ENCODE measurements at regions not wholly inside any gene's neighbourhood (a gene's known extent, or its start where the extent isn't known, plus 50 kb on each side); places are given as distances from the start of the nearest gene placed in this dataset.
A peak's percentile ranks its signal among the peaks of the same experiment; 100 is the strongest.

DNA sequence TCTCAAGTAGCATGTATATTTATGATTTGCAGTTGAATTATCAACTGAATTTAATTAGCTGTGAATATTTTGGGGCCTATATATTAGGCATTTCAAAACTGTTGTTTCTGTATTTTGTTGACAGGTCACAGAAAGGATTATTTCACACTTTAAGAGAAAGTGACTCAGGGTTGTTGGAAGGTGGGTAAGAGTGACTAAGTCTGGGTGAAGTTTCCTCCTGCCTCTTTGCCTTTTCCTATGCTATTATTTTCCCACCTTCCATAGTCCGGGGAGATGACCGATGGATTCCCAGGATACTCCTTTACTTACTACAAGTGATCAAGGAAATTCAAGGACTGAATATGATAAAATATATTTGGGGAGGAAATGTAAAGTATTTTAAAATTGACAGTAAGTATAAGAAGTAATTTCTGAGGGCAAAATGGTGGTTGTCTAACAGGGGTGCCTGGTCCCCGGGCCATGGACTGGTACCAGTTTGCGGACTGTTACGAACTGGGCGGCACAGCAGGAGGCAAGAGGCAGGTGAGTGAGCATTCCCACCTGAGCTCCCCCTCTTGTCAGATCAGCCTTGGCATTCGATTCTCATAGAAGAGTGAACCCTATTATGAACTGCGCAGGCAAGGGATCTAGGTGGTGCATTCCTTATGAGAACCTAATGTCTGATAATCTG, 175.5 kb upstream of the GPRIN3 start:
- no peak for TF ChIP-seq POLR2A (IDR thresholded peaks at IDR 0.05)
- TF ChIP-seq, protein P1, sequence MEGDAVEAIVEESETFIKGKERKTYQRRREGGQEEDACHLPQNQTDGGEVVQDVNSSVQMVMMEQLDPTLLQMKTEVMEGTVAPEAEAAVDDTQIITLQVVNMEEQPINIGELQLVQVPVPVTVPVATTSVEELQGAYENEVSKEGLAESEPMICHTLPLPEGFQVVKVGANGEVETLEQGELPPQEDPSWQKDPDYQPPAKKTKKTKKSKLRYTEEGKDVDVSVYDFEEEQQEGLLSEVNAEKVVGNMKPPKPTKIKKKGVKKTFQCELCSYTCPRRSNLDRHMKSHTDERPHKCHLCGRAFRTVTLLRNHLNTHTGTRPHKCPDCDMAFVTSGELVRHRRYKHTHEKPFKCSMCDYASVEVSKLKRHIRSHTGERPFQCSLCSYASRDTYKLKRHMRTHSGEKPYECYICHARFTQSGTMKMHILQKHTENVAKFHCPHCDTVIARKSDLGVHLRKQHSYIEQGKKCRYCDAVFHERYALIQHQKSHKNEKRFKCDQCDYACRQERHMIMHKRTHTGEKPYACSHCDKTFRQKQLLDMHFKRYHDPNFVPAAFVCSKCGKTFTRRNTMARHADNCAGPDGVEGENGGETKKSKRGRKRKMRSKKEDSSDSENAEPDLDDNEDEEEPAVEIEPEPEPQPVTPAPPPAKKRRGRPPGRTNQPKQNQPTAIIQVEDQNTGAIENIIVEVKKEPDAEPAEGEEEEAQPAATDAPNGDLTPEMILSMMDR (IDR thresholded peaks at IDR 0.05): no peak
- WGBS, 2 donors: 92 to 95% methylated on average over 8 of the region's 8 CpGs
- Histone ChIP-seq H3K4me3 (replicated peaks in 1 of 3) (no peak overlapping the region), H3K9me3 (no peaks in the 10 kb centered on the region), H3K4me1 (no peaks in the 10 kb centered on the region), H3K36me3 (no peaks in the 10 kb centered on the region), H3K27ac (no peak overlapping the region), H3K27me3 (no peaks in the 10 kb centered on the region)
- DNase-seq: no peak
- intact Hi-C loops (cut with DNase I): no loop called here

DNA sequence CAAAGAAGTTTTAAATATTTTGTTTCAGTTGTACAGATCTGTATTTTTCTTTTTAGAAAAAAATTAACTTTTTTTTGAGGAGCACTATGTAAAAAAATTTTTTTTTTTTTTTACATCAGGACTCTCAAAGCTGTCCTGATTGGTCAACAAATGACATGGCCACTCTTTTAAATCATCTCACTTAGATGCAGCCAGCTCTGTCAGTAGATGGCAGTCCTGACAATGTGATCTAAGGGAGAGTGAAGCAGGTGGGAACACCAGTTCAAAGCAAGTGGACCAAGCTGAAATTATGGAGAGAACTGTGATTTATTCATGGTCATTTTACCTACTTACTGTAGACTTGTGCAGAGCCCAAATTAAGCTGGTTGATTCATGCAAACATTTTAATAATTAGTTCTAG, 174.7 kb upstream of the GPRIN3 start:
- Histone ChIP-seq H3K9me3 (no peaks in the 10 kb centered on the region), H3K4me1 (no peaks in the 10 kb centered on the region), H3K4me3 (replicated peaks in 1 of 3) (no peak overlapping the region), H3K27me3 (no peaks in the 10 kb centered on the region), H3K27ac (no peak overlapping the region), H3K36me3 (no peaks in the 10 kb centered on the region)
- intact Hi-C loops (cut with DNase I): no loop called here
- peak in 1 of 2 donors; percentile 17 for DNase-seq
- no peak for TF ChIP-seq POLR2A (IDR thresholded peaks at IDR 0.05)
- TF ChIP-seq, protein P1 (IDR thresholded peaks at IDR 0.05): peak in 2 of 6 experiments; percentile 12 to 28

DNA sequence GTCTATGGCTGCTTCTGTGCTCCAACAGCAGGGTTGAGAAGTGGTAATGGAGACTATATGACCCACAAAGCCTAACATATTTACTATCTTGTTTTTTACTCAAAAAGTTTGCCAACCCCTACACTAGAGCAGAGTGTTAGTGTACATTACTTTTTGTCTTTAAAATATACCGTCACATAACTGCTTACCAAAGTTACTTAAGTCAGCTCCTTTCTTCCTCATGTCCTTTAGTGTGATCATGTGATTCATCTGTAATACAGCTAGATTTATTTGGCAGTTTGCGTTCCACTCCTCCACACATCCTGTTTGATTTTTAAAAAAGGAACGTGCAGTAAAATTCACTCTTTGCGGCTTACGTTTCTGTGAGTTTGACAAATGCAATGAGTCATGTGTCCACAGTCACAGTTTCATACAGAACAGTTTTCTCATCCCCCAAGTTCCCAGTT, 162.4 kb upstream of the GPRIN3 start:
- TF ChIP-seq, protein P1 (IDR thresholded peaks at IDR 0.05): no peak
- TF ChIP-seq POLR2A (IDR thresholded peaks at IDR 0.05): no peak
- no peak for DNase-seq
- Histone ChIP-seq H3K4me3 (replicated peaks in 1 of 3) (no peak overlapping the region), H3K27ac (no peak overlapping the region), H3K9me3 (no peaks in the 10 kb centered on the region), H3K4me1 (no peaks in the 10 kb centered on the region), H3K27me3 (no peaks in the 10 kb centered on the region), H3K36me3 (no peaks in the 10 kb centered on the region)
- intact Hi-C loops (cut with DNase I): no loop called here
- 67 to 71% methylated on average over 5 of the region's 5 CpGs for WGBS, 2 donors

DNA sequence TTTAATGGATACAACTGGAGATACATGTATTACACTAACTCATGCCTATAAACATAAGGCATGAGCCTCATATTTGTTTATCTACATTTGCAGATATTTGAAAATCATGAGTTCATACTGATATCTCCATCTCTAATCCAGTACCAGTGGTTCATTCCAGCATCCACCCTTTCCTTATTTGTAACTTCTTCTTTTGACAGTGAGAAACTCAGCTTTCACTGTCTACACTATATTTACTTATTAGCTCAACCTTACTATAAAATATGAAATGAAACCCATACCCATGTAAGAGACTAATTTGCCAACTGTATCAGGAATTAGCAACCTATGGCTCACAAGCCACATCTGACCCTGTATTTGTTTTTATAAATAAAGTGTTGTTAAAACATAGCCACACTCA, 161.9 kb upstream of the GPRIN3 start:
- Histone ChIP-seq H3K27ac (no peak overlapping the region), H3K9me3 (no peaks in the 10 kb centered on the region), H3K4me1 (no peaks in the 10 kb centered on the region), H3K4me3 (replicated peaks in 1 of 3) (no peak overlapping the region), H3K36me3 (no peaks in the 10 kb centered on the region), H3K27me3 (no peaks in the 10 kb centered on the region)
- TF ChIP-seq POLR2A (IDR thresholded peaks at IDR 0.05): no peak
- TF ChIP-seq, protein P1 (IDR thresholded peaks at IDR 0.05): no peak
- DNase-seq: no peak
- intact Hi-C loops (cut with DNase I): no loop called here

DNA sequence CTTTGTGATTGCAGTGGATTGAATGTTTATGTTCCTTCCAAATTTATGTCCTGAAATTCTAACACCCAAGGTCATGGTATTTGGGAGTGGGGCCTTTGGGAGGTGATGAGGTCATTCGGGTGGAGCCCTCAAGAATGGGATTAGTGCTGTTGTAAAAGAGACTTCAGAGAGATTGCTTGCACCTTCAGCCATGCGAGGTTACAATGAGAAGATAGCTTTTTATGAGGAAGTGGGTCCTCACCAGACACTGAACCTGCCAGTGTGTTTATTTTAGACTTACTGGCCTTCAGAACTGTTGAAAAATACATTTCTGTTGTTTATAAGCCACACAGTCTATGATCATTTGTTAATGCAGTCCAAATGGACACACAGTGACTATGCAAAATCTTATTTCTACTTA, 161.0 kb upstream of the GPRIN3 start:
- Histone ChIP-seq H3K9me3 (no peaks in the 10 kb centered on the region), H3K27ac (no peak overlapping the region), H3K4me1 (no peaks in the 10 kb centered on the region), H3K36me3 (no peaks in the 10 kb centered on the region), H3K27me3 (no peaks in the 10 kb centered on the region), H3K4me3 (replicated peaks in 1 of 3) (no peak overlapping the region)
- intact Hi-C loops (cut with DNase I): no loop called here
- no peak for DNase-seq
- no peak for TF ChIP-seq POLR2A (IDR thresholded peaks at IDR 0.05)
- TF ChIP-seq, protein P1 (IDR thresholded peaks at IDR 0.05): no peak
- WGBS, 2 donors: 68 to 82% methylated on average over 2 of the region's 2 CpGs

Data from thyroid gland (tissue), 4 donors.